ENCODE measurements at regions not wholly inside any gene's neighbourhood (a gene's known extent, or its start where the extent isn't known, plus 50 kb on each side); places are given as distances from the start of the nearest gene placed in this dataset.

DNA sequence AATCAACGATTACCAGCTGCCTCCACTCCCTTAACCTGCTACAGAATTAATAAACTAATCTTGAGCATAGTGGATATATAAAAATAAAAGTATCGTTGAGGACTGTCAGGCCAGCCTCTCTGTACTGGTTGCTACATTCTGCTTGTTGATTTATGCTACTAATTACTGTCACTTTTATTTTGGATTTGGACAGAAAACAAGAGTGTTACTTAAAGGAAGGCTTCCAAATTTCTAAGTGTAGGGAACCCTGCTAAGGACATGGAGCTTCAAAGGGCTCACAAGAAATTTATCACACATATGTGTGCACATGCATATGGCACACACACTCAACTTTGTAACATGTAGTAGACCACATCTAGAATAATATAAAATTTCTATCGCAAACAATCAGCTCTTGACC is 141.2 kb upstream of the ANKRD1 start:
- DNase-seq (ENCODE audit: low spot score) = no peak

DNA sequence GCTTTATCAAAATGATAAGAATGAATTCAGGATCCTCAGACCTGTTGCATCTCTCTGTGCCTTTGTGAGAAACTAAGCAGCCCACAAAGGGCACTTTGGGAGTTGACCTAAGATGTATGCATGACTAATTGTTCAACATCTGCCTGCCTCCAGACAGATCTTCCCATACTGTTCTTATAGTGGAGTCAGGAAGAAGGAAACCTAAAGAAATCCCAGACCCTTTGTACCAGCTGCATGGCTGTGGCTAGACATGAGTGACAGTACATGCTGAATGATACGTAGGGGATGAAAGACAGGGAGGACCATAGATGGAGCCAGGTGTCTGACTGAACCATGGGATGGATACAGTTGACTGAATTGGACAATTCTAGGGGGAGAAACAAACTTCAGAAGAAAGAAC is 148.7 kb upstream of the PCGF5 start:
- TF ChIP-seq, protein P1, sequence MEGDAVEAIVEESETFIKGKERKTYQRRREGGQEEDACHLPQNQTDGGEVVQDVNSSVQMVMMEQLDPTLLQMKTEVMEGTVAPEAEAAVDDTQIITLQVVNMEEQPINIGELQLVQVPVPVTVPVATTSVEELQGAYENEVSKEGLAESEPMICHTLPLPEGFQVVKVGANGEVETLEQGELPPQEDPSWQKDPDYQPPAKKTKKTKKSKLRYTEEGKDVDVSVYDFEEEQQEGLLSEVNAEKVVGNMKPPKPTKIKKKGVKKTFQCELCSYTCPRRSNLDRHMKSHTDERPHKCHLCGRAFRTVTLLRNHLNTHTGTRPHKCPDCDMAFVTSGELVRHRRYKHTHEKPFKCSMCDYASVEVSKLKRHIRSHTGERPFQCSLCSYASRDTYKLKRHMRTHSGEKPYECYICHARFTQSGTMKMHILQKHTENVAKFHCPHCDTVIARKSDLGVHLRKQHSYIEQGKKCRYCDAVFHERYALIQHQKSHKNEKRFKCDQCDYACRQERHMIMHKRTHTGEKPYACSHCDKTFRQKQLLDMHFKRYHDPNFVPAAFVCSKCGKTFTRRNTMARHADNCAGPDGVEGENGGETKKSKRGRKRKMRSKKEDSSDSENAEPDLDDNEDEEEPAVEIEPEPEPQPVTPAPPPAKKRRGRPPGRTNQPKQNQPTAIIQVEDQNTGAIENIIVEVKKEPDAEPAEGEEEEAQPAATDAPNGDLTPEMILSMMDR (IDR thresholded peaks at IDR 0.05; ENCODE audit: extremely low read depth, missing control alignments) = no peak
- DNase-seq (ENCODE audit: low spot score) = no peak

More for the DNA sequence above, 141.2 kb upstream of the ANKRD1 start:
- TF ChIP-seq, protein P1 (IDR thresholded peaks at IDR 0.05; ENCODE audit: extremely low read depth, missing control alignments) = no peak

- DNase-seq (ENCODE audit: low spot score) = no peak
- TF ChIP-seq, protein P1 (IDR thresholded peaks at IDR 0.05; ENCODE audit: extremely low read depth, missing control alignments) = no peak
Observed at GRCh38 chr10:91073286-91073979, 147.0 kb upstream of the PCGF5 start.

GRCh38 chr10:91076991-91077548 is 143.4 kb upstream of the PCGF5 start:
- no peak for DNase-seq (ENCODE audit: low spot score)

DNA sequence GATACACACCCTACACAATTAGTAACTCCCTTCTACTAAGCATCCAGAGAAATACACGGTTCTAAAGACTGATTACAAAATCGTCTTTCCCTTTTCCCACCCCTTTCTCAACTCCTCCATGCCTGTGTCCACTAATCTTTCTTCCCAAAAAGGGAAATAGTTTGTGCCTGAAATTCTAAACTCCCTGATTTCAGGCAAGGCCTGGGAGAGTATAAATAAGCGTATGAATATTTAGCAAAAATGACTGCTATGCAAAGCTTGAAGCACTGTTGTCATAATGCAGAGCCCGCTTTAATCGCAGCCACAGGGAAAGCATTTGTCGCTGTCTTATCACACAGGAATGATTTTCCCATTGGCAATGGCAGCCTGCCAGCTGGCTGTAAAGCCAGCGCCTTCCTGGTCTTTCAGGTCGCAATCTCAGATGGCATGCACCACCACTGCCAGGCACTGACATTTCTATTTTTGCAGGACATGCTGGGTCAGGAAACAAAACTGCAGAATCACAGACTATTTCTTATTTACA is 142.9 kb upstream of the PCGF5 start:
- no peak for DNase-seq (ENCODE audit: low spot score)
- TF ChIP-seq, protein P1 (IDR thresholded peaks at IDR 0.05; ENCODE audit: extremely low read depth, missing control alignments) = no peak

More at GRCh38 chr10:91076991-91077548, 143.4 kb upstream of the PCGF5 start:
- TF ChIP-seq, protein P1 (IDR thresholded peaks at IDR 0.05; ENCODE audit: extremely low read depth, missing control alignments) = no peak

DNA sequence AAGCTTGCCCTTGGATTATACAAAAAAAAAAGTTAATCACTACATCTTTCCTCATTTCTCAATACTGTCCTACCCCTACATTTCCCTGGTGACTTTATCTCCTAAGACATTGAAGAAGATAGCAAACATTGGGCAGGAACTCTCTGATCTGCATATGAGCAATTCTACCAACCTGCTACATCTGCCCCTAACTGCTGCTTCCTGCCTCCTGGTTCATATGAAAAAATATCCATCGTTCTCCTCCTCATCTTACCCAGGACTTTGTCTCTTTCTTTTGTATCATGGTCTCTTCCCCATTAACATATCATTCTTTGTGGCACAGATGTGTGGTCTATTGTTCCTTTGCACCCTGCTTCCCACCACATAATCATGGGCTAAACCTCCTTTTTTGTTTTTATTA is 139.7 kb upstream of the PCGF5 start:
- no peak for DNase-seq (ENCODE audit: low spot score)
- TF ChIP-seq, protein P1 (IDR thresholded peaks at IDR 0.05; ENCODE audit: extremely low read depth, missing control alignments) = no peak

- TF ChIP-seq, protein P1 (IDR thresholded peaks at IDR 0.05; ENCODE audit: extremely low read depth, missing control alignments) = no peak
- DNase-seq (ENCODE audit: low spot score) = no peak
Observed at GRCh38 chr10:91082447-91082846, 138.0 kb upstream of the PCGF5 start.
